Putamen (tissue), 1 donor: ENCODE measurements at regions not wholly inside any gene's neighbourhood (a gene's known extent, or its start where the extent isn't known, plus 50 kb on each side); places are given as distances from the start of the nearest gene placed in this dataset.
"Not testable (repeated sequence)": the region's sequence is repeated elsewhere in the genome, so short reads cannot be mapped to it uniquely, and the experiment has no call there.

Experiments
- DNase-seq: peaks from one replicate; pipeline ENCODE4 v3.0.0-alpha.2; 2016; ENCODE audit warnings: low spot score

DNA sequence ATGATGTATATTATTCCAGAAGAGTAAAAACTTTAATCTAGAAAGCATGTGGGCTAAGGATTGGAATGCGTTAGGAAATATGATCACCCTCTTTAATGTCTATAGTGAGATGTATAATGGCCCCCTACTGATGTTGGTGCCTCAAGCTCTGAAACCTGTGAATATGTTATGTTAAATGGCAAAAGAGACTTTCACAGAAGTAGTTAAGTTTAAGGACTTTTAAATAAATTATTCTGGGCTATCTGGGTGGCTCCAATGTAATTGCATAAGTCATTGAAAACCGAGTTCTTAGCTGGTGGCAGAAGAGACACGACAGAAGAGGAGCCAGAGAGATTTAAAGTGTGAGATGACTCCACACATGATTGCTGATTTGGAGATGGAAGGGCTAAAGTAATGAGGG, 1048.4 kb downstream of the PRIM2 start:
- DNase-seq: not testable (repeated sequence)

DNA sequence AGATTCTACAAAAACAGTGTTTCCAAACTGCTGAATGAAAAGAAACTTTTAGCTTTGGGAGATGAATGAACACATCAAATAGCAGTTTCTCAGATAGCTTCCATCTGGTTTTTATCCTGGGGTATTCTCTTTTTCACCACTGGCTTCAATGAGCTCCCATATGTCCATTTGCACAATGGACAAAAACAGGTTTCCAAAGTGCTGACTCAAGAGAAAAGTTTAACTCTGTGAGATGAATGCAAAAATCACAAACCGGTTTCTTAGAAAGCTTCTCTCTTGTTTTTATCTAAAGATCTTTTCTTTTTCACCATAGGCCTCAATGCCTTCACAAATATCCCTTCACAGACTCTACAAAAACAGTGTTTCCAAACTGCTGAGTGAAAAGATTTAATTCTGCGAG, 1089.2 kb downstream of the PRIM2 start:
- not testable (repeated sequence) for DNase-seq

GRCh38 chr6:58419321-58419720, 1101.9 kb downstream of the PRIM2 start:
- DNase-seq: no peak
